ENCODE measurements at regions not wholly inside any gene's neighbourhood (a gene's known extent, or its start where the extent isn't known, plus 50 kb on each side); places are given as distances from the start of the nearest gene placed in this dataset.

DNA sequence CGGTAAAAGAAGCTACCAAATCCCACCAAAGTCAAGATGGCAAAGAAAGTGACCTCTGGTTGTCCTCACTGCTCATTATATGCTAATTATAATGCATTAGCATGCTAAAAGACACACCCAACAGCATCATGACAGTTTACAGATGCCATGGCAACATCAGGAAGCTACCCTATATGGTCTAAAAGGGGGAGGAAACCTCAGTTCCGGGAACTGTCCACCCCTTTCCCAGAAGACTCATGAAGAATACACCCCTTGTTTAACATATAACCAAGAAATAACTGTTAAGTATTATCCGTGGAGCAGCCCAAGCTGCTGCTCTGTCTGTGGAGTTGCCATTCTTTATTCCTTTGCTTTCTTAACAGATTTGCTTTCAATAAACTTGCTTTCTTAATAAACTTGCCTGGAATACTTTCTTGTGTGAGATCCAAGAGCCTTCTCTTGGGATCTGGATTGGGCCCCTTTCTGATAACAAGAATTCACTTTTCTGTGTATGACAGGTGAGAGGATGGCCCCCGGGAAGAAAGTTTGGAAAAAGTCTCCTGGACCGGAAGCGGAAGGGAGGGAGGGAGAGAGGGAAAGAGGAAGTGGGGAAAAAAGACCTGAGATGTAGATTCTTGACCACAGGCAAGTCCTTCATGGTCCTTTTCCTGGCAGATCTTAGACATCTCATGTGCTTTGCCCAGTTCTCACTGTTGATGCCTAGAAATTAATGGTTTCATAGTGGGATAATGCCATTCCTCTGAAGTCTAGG, 146.7 kb upstream of the ID4 start:
- no peak overlapping the region for H3K4me2 ChIP-seq (ENCODE audit: low read length)
- H2AFZ ChIP-seq (ENCODE audit: low read depth, low read length, poor library complexity, severe bottlenecking) = no peak overlapping the region
- no peaks in the 10 kb centered on the region for H3K27me3 ChIP-seq (ENCODE audit: insufficient read depth, low read length)
- POLR2A ChIA-PET = no interaction called here
- no peaks in the 10 kb centered on the region for H3K36me3 ChIP-seq (ENCODE audit: control insufficient read depth in 1 of 2, insufficient read depth in 2 of 2, low read length in 2 of 2)
- no peak overlapping the region for H3K27ac ChIP-seq (ENCODE audit: low read depth, low read length)
- intact Hi-C loops (cut with micrococcal nuclease) = no loop called here
- TF ChIP-seq EZH2phosphoT487 (IDR thresholded peaks at IDR 0.05; ENCODE audit: borderline replicate concordance) (no peak), EZH2 (IDR thresholded peaks at IDR 0.05) (no peak), SRF (IDR thresholded peaks at IDR 0.05; ENCODE audit: low read depth) (no peak), ELF1 (IDR thresholded peaks at IDR 0.05; ENCODE audit: borderline replicate concordance, low read depth) (no peak), TCF7L2 (IDR thresholded peaks at IDR 0.05; ENCODE audit: borderline replicate concordance, extremely low read depth, insufficient read depth, insufficient read length) (no peak), CEBPB (IDR thresholded peaks at IDR 0.05; ENCODE audit: low read depth) (no peak), ZFX (IDR thresholded peaks at IDR 0.05) (no peak)
- TF ChIP-seq, protein P1, sequence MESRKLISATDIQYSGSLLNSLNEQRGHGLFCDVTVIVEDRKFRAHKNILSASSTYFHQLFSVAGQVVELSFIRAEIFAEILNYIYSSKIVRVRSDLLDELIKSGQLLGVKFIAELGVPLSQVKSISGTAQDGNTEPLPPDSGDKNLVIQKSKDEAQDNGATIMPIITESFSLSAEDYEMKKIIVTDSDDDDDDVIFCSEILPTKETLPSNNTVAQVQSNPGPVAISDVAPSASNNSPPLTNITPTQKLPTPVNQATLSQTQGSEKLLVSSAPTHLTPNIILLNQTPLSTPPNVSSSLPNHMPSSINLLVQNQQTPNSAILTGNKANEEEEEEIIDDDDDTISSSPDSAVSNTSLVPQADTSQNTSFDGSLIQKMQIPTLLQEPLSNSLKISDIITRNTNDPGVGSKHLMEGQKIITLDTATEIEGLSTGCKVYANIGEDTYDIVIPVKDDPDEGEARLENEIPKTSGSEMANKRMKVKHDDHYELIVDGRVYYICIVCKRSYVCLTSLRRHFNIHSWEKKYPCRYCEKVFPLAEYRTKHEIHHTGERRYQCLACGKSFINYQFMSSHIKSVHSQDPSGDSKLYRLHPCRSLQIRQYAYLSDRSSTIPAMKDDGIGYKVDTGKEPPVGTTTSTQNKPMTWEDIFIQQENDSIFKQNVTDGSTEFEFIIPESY (IDR thresholded peaks at IDR 0.05; ENCODE audit: extremely low read depth, insufficient replicate concordance, low read length) = no peak
- no peaks in the 10 kb centered on the region for H3K9me3 ChIP-seq (ENCODE audit: control insufficient read depth in 1 of 2, insufficient read depth in 1 of 2, low read depth in 1 of 2, low read length in 2 of 2)
- CTCF ChIA-PET = no interaction called here
- RAD21 ChIA-PET (ENCODE audit: low non-redundant PET in 1 of 2, low total read pairs in 2 of 2, uncharacterized antibody in 2 of 2, unreplicated experiment in 2 of 2) = no interaction called here
- no TSS peak for BruUV-seq (replicated peaks)
- H3K79me2 ChIP-seq (ENCODE audit: insufficient read depth, low read length) = no peaks in the 10 kb centered on the region
- no peaks in the 10 kb centered on the region for H4K20me1 ChIP-seq (ENCODE audit: insufficient read depth)
- DNase-seq (ENCODE audit: low read depth, low spot score) = no peak
- H3K9me2 ChIP-seq (ENCODE audit: insufficient read depth) = no peaks in the 10 kb centered on the region
- no peak overlapping the region for H3K9ac ChIP-seq (ENCODE audit: low read length)
- ATAC-seq = no peak
- H3K4me3 ChIP-seq (replicated peaks in 1 of 2; ENCODE audit: low read depth in 1 of 2, low read length in 2 of 2) = no peak overlapping the region
- no peaks in the 10 kb centered on the region for H3K4me1 ChIP-seq (ENCODE audit: control insufficient read depth in 1 of 2, insufficient read depth in 2 of 2, low read length in 2 of 2)
